A549 (cell line): ENCODE measurements at regions not wholly inside any gene's neighbourhood (a gene's known extent, or its start where the extent isn't known, plus 50 kb on each side); places are given as distances from the start of the nearest gene placed in this dataset.
"Not testable (repeated sequence)": the region's sequence is repeated elsewhere in the genome, so short reads cannot be mapped to it uniquely, and the experiment has no call there.

Source experiments
- ATAC-seq, 2 experiments: fragments of 200-7000 bp in 1 of 2; fragments of >200 bp in 1 of 2; cut with Nextera tagmentation in 1 of 2; cut with Tn5 transposase in 1 of 2; 3 replicates each; pipeline versions ENCODE4 v1.8.0 to v1.9.1; 2018 to 2020; ENCODE audit warnings: mild to moderate bottlenecking in 1 of 2, moderate library complexity in 1 of 2
- CTCF ChIA-PET: fragments of 300-600 bp; sonication (Branson Sonifier 250); formaldehyde crosslinking; extraction: SDS; loops from one replicate; lab custom pipeline; 2021; ENCODE audit warnings: antibody characterized with exemption, inconsistent platforms; lab: Yijun Ruan, JAX
- POLR2A ChIA-PET: fragments of 350-600 bp; formaldehyde crosslinking; extraction: SDS; loops from one replicate; lab custom pipeline; 2021; ENCODE audit warnings: antibody characterized with exemption, inconsistent platforms; lab: Yijun Ruan, JAX
- DNase-seq, 2 experiments: peaks; one replicate each; pipeline versions ENCODE4 v3.0.0 to v3.0.0-alpha.2; 2011 to 2016; ENCODE audit warnings: low read depth in 1 of 2, low spot score in 1 of 2
- FAIRE-seq: peaks from 2 replicates; lab custom pipeline; 2011; peaks lifted over from hg19 to GRCh38; lab: Jason Lieb, UNC
- H3K27ac ChIP-seq, 2 experiments: fragments of >200 bp; sonication (Bioruptor Twin); formaldehyde crosslinking; 3 replicates each; pipeline ENCODE4 v1.5.1; 2016 to 2017
- H3K4me1 ChIP-seq: fragments of >200 bp; sonication (Bioruptor Twin); formaldehyde crosslinking; 3 replicates; pipeline ENCODE4 v1.6.1; 2016
- H3K4me2 ChIP-seq: fragments of >200 bp; sonication (Bioruptor Twin); formaldehyde crosslinking; 3 replicates; pipeline ENCODE4 v1.6.1; 2016
- H3K4me3 ChIP-seq: fragments of >200 bp; sonication (Bioruptor Twin); formaldehyde crosslinking; 3 replicates; pipeline ENCODE4 v1.5.1; 2016
- H3K9me3 ChIP-seq: fragments of >200 bp; sonication (Bioruptor Twin); formaldehyde crosslinking; 3 replicates; pipeline ENCODE4 v1.6.1; 2016
- CBX2 ChIP-seq: fragments of 200-600 bp; sonication (generic); IDR thresholded peaks from 2 replicates; pipeline ENCODE4 v1.6.1; 2016; ENCODE audit warnings: low read depth, mild to moderate bottlenecking, borderline replicate concordance
- CBX8 ChIP-seq: fragments of 200-600 bp; sonication (generic); IDR thresholded peaks from 2 replicates; pipeline ENCODE4 v1.6.1; 2016
- CHD2 ChIP-seq: fragments of 150-350 bp; IDR thresholded peaks from 2 replicates; pipeline ENCODE4 v1.6.1; 2014; ENCODE audit warnings: low read length; ENCODE audit not compliant: partially characterized antibody
- EP300 ChIP-seq, 2 experiments: fragments of >200 bp; sonication (Bioruptor Twin); formaldehyde crosslinking; IDR thresholded peaks; 2 replicates in 1 of 2; 3 replicates in 1 of 2; pipeline ENCODE4 v1.6.1; 2016 to 2017
- ESRRA ChIP-seq: fragments of 150-350 bp; IDR thresholded peaks from 2 replicates; pipeline ENCODE4 v1.6.1; 2014; ENCODE audit warnings: mild to moderate bottlenecking, low read length, borderline replicate concordance
- FOSL2 ChIP-seq, 2 experiments: fragments of 450-650 bp in 1 of 2; fragments of >200 bp in 1 of 2; sonication (Bioruptor Twin) in 1 of 2; formaldehyde crosslinking; IDR thresholded peaks; 2 replicates each; pipeline versions ENCODE4 v1.5.0 to v1.6.1; 2016 to 2020; ENCODE audit warnings: mild to moderate bottlenecking in 1 of 2, moderate library complexity in 1 of 2
- HEYL ChIP-seq: fragments of 250-450 bp; sonication (Bioruptor Pico); IDR thresholded peaks from 2 replicates; pipeline ENCODE4 v1.8.0; 2021; ENCODE audit warnings: mild to moderate bottlenecking, moderate library complexity
- HOXB5 ChIP-seq: fragments of 250-450 bp; sonication (Bioruptor Pico); IDR thresholded peaks from 2 replicates; pipeline ENCODE4 v1.5.0; 2020; ENCODE audit warnings: mild to moderate bottlenecking, moderate library complexity
- JUNB ChIP-seq: fragments of >200 bp; sonication (Bioruptor Twin); formaldehyde crosslinking; IDR thresholded peaks from 2 replicates; pipeline ENCODE4 v1.6.1; 2016
- KDM1A ChIP-seq: fragments of 200-600 bp; sonication (generic); IDR thresholded peaks from 2 replicates; pipeline ENCODE4 v1.6.1; 2016; ENCODE audit warnings: low read depth, mild to moderate bottlenecking
- MAFK ChIP-seq: fragments of 450-650 bp; IDR thresholded peaks from 2 replicates; pipeline ENCODE4 v1.6.1; 2014; ENCODE audit not compliant: partially characterized antibody
- NFE2L2 ChIP-seq: fragments of 150-350 bp; conservative IDR thresholded peaks from 2 replicates; pipeline ENCODE4 v1.6.1; 2014; ENCODE audit warnings: low read length
- NR3C1 ChIP-seq: fragments of >200 bp; sonication (Bioruptor Twin); formaldehyde crosslinking; IDR thresholded peaks from 3 replicates; pipeline ENCODE4 v1.6.1; 2017
- RAD21 ChIP-seq, 2 experiments: fragments of >200 bp in 1 of 2; sonication (Bioruptor Twin) in 1 of 2; formaldehyde crosslinking in 1 of 2; IDR thresholded peaks in 1 of 2; conservative IDR thresholded peaks in 1 of 2; 2 replicates in 1 of 2; 3 replicates in 1 of 2; pipeline ENCODE4 v1.6.1; 2012 to 2018; ENCODE audit warnings: inconsistent platforms in 1 of 2
- RCOR1 ChIP-seq: fragments of 150-350 bp; IDR thresholded peaks from 2 replicates; pipeline ENCODE4 v1.6.1; 2014; ENCODE audit warnings: antibody characterized with exemption, low read length, low read depth
- ZFP36 ChIP-seq: fragments of 450-650 bp; IDR thresholded peaks from 2 replicates; pipeline ENCODE4 v1.6.1; 2014; ENCODE audit warnings: borderline replicate concordance; ENCODE audit not compliant: partially characterized antibody
- WGBS: methylation state at CpG from one replicate; pipeline ENCODE4 v1.1.6; 2017; ENCODE audit errors: missing lambda C conversion rate; 5-methylcytosine and 5-hydroxymethylcytosine counted together
- TF ChIP-seq, protein P1 (sequence below): IDR thresholded peaks from 2 replicates; pipeline ENCODE4 v1.6.1; 2012
- TF ChIP-seq, protein P2 (sequence below): fragments of 250-450 bp; sonication (Bioruptor Pico); IDR thresholded peaks from 2 replicates; pipeline ENCODE4 v1.5.0; 2020; ENCODE audit warnings: low read depth, mild to moderate bottlenecking, moderate library complexity
- TF ChIP-seq, protein P3 (sequence below): fragments of 250-450 bp; sonication (Bioruptor Pico); IDR thresholded peaks from 2 replicates; pipeline ENCODE4 v1.5.0; 2021; ENCODE audit warnings: mild to moderate bottlenecking, moderate library complexity, borderline replicate concordance
- TF ChIP-seq, protein P4 (sequence below): fragments of 150-350 bp; IDR thresholded peaks from 2 replicates; pipeline ENCODE4 v1.6.1; 2014; ENCODE audit warnings: low read depth, mild to moderate bottlenecking, low read length

DNA sequence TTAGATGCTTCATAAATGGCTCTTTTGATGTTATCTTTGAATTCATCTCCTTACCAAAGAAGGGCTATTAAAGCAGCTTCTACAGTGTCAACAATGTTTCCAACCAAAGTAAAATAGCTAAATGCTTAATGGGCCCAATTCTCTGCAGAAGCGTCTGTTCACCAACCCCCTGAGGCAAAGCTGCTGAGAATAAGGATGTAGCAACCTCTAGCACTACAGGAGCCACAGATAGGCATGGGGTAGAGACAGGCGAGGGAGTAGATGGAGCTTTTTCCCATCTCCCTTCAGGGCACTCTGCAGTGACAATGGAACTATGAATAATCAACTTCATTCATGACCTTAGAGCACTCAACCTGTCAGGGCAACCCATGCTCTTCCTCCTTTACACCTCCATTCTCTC, 134.1 kb downstream of the FZD1 start:
- H3K4me1 ChIP-seq, result no peaks in the 10 kb centered on the region
- H3K4me2 ChIP-seq, result no peak overlapping the region
- POLR2A ChIA-PET, result no interaction called here
- H3K4me3 ChIP-seq, result no peak overlapping the region
- 3% methylated on average over 2 of the region's 2 CpGs for WGBS
- TF ChIP-seq, protein P1, sequence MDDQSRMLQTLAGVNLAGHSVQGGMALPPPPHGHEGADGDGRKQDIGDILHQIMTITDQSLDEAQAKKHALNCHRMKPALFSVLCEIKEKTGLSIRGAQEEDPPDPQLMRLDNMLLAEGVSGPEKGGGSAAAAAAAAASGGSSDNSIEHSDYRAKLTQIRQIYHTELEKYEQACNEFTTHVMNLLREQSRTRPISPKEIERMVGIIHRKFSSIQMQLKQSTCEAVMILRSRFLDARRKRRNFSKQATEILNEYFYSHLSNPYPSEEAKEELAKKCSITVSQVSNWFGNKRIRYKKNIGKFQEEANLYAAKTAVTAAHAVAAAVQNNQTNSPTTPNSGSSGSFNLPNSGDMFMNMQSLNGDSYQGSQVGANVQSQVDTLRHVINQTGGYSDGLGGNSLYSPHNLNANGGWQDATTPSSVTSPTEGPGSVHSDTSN, result no peak
- TF ChIP-seq RCOR1, result no peak
- TF ChIP-seq CBX8, result no peak
- no peak for TF ChIP-seq NFE2L2
- TF ChIP-seq, protein P2, sequence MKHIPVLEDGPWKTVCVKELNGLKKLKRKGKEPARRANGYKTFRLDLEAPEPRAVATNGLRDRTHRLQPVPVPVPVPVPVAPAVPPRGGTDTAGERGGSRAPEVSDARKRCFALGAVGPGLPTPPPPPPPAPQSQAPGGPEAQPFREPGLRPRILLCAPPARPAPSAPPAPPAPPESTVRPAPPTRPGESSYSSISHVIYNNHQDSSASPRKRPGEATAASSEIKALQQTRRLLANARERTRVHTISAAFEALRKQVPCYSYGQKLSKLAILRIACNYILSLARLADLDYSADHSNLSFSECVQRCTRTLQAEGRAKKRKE (CRISPR knock-in tag), result no peak
- no peak for TF ChIP-seq HOXB5 (CRISPR knock-in tag)
- TF ChIP-seq CHD2, result no peak
- no peak for TF ChIP-seq EP300 (IDR thresholded peaks at IDR 0.05)
- no peak for TF ChIP-seq RAD21 (conservative IDR thresholded peaks at IDR 0.05 in 1 of 2, IDR thresholded peaks at IDR 0.05 in 1 of 2)
- no peak for TF ChIP-seq ZFP36
- no peak for TF ChIP-seq JUNB
- no peak for TF ChIP-seq CBX2
- FAIRE-seq (no peak), ATAC-seq (no peak), DNase-seq (no peak)
- H3K9me3 ChIP-seq, result no peaks in the 10 kb centered on the region
- no peak overlapping the region for H3K27ac ChIP-seq
- CTCF ChIA-PET, result no interaction called here

DNA sequence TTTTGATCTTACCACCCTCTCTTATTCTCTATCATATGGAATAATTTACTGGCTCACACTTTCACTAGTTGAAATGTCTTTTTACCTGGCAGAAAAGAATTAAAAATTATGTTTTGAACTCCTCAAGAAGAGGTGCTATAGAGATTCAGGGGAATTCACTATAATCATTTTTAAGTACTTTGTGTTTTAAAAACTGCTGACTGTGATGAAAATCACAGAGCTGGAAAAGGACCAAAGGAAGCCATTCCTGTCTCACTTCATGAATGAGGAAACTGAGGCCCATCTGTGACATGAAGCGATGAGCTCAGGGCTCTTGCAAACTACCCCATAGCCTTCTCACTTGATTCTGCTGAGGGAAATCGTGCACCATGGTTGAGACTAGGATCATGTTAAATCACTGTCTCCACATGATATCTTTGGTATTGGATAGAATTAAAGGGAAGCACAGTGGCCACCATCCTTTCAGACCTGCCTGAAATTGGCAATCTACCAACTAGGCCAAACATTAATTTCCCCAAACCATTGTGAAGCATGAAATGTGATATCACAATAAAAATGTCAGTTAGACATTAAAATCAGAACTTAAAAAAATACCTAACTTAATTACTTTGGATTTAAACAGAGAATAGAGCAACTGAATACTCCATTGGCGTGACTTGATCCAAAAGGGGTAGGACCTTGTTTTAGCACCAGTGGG, 141.0 kb downstream of the FZD1 start:
- CTCF ChIA-PET, result no interaction called here
- Histone ChIP-seq H3K4me3 (no peak overlapping the region), H3K27ac (no peak overlapping the region), H3K9me3 (no peaks in the 10 kb centered on the region), H3K4me2 (no peak overlapping the region), H3K4me1 (no peaks in the 10 kb centered on the region)
- POLR2A ChIA-PET, result no interaction called here
- DNase-seq, result no peak
- WGBS, result 2% methylated on average over 3 of the region's 3 CpGs
- ATAC-seq, result no peak
- FAIRE-seq, result no peak
- TF ChIP-seq MAFK (peak; percentile 92), ESRRA (no peak), NR3C1 (no peak), KDM1A (no peak), JUNB (no peak)
- TF ChIP-seq, protein P3, sequence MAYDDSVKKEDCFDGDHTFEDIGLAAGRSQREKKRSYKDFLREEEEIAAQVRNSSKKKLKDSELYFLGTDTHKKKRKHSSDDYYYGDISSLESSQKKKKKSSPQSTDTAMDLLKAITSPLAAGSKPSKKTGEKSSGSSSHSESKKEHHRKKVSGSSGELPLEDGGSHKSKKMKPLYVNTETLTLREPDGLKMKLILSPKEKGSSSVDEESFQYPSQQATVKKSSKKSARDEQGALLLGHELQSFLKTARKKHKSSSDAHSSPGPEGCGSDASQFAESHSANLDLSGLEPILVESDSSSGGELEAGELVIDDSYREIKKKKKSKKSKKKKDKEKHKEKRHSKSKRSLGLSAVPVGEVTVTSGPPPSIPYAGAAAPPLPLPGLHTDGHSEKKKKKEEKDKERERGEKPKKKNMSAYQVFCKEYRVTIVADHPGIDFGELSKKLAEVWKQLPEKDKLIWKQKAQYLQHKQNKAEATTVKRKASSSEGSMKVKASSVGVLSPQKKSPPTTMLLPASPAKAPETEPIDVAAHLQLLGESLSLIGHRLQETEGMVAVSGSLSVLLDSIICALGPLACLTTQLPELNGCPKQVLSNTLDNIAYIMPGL (CRISPR knock-in tag), result no peak

DNA sequence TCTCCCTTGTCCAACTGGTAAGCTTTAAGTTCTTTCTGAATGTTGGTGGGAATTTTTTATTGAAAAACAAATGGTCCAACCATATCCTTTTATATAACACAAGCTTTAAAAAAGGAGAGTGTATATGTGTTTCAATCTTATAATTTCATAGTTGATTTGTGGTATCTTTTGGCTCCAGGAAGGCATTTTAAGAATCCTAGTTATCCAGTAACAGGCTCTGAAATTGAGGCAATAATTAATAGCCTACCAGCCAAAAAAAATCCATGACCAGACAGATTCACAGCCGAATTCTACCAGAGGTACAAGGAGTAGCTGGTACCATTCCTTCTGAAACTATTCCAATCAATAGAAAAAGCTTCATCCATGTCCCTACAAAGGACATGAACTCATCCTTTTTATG, 141.6 kb downstream of the FZD1 start:
- WGBS, result 4% methylated on average over 1 of the region's 1 CpG
- H3K9me3 ChIP-seq, FAIRE-seq, H3K4me1 ChIP-seq, CTCF ChIA-PET, DNase-seq, ATAC-seq, POLR2A ChIA-PET, H3K4me3 ChIP-seq, H3K4me2 ChIP-seq, H3K27ac ChIP-seq: not testable (repeated sequence)

DNA sequence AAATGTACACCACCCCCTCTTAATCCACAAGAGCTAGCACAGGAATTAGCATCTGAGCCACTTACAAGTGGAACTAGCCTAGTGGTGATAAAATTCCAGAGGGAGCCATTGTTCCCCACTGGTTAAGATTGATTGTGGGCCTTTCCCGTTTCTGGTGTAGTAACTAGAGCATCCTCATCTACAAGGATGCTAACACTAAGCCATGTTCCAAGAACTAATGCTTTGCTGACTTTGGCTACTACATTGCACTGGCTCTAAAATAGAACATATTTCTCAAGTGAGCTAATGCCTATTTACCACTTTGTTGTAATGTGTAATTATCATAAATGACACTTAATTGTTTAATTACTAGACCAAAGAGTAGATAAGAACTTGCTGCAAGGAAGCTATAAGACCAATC, 143.7 kb downstream of the FZD1 start:
- ATAC-seq, result no peak
- Histone ChIP-seq H3K9me3 (no peaks in the 10 kb centered on the region), H3K4me1 (no peaks in the 10 kb centered on the region), H3K4me2 (no peak overlapping the region), H3K27ac (no peak overlapping the region), H3K4me3 (no peak overlapping the region)
- TF ChIP-seq, protein P4, sequence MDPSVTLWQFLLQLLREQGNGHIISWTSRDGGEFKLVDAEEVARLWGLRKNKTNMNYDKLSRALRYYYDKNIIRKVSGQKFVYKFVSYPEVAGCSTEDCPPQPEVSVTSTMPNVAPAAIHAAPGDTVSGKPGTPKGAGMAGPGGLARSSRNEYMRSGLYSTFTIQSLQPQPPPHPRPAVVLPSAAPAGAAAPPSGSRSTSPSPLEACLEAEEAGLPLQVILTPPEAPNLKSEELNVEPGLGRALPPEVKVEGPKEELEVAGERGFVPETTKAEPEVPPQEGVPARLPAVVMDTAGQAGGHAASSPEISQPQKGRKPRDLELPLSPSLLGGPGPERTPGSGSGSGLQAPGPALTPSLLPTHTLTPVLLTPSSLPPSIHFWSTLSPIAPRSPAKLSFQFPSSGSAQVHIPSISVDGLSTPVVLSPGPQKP, result no peak
- TF ChIP-seq HEYL (CRISPR knock-in tag) (no peak), FOSL2 (IDR thresholded peaks at IDR 0.05) (no peak), FOSL2 (CRISPR knock-in tag; IDR thresholded peaks at IDR 0.05) (no peak)
- CTCF ChIA-PET, result no interaction called here
- POLR2A ChIA-PET, result no interaction called here
- WGBS, result 0% methylated on average over 1 of the region's 1 CpG
- FAIRE-seq, result no peak
- no peak for DNase-seq
